ENCODE measurements at regions not wholly inside any gene's neighbourhood (a gene's known extent, or its start where the extent isn't known, plus 50 kb on each side); places are given as distances from the start of the nearest gene placed in this dataset.
A peak's percentile ranks its signal among the peaks of the same experiment; 100 is the strongest.

DNA sequence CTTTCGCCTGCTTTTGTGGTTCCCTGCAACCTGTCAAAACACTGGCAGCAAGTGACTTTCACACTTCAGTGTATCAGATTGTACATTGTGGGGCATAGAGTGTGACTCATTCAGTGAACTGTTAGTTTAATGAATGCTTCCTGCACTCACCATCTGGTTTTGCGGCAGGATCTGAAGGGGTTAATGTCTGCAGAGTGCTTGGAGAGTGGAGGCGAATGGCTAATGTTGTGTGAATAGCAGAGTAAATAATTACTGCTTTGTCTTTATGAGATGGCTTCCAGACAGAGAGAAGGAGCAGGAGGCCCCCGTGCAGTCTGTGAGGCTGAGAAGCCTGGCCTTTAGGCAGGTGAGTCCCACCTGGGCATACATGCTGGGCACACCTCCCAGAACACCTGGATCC lies 454.3 kb upstream of the KIRREL3 start:
- DNase-seq (ENCODE audit: low read depth) (no peak), FAIRE-seq (no peak)
- no peaks in the 10 kb centered on the region for H3K27me3 ChIP-seq (ENCODE audit: control insufficient read depth, insufficient read depth, low read length)
- H3K4me3 ChIP-seq (ENCODE audit: low read depth, low read length): no peak overlapping the region
- TF ChIP-seq, protein P1, sequence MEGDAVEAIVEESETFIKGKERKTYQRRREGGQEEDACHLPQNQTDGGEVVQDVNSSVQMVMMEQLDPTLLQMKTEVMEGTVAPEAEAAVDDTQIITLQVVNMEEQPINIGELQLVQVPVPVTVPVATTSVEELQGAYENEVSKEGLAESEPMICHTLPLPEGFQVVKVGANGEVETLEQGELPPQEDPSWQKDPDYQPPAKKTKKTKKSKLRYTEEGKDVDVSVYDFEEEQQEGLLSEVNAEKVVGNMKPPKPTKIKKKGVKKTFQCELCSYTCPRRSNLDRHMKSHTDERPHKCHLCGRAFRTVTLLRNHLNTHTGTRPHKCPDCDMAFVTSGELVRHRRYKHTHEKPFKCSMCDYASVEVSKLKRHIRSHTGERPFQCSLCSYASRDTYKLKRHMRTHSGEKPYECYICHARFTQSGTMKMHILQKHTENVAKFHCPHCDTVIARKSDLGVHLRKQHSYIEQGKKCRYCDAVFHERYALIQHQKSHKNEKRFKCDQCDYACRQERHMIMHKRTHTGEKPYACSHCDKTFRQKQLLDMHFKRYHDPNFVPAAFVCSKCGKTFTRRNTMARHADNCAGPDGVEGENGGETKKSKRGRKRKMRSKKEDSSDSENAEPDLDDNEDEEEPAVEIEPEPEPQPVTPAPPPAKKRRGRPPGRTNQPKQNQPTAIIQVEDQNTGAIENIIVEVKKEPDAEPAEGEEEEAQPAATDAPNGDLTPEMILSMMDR (IDR thresholded peaks at IDR 0.05; ENCODE audit: insufficient read depth, low read length, severe bottlenecking): no peak
- H3K36me3 ChIP-seq (ENCODE audit: control insufficient read depth, insufficient read depth, low read length): no peaks in the 10 kb centered on the region

DNA sequence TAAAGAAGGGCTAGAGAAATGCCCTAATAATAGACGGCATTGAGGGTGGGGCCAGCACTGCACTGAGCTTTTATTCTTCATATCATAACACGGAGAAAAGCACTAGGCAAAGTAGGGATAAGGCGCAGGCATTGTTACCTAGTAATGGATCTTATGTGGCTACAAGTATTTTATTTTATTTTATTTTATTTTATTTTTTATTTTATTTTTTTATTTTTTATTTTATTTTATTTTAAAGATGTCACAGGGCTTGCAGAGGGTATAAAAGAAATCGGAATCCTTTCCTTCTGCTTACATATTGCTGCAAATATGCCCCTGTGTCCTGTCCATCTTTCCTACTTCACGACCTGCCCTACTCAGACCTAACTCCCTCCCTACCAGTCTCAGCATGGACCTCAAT lies 452.0 kb upstream of the KIRREL3 start:
- no peaks in the 10 kb centered on the region for H3K36me3 ChIP-seq (ENCODE audit: control insufficient read depth, insufficient read depth, low read length)
- TF ChIP-seq, protein P1 (IDR thresholded peaks at IDR 0.05; ENCODE audit: insufficient read depth, low read length, severe bottlenecking): no peak
- FAIRE-seq: no peak

DNA sequence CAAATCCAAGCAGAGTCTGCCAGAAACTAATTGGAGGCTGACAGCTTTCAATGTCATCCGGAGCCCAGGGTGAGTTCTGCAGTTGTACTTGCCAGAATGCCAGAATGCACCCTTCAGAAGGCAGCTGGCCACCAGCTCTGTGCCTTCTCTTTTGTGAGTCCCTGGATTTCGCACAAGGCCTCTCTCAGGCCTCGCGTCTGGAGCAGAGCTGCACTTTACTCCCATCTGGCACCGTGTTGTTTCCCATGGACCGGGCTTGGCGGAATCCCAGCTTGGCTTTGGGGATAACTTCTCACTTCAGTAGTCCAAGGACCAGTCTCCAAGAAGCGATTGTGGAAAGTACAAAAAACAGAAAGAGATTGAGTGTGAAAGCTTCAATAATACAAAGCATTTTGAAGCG lies 451.3 kb upstream of the KIRREL3 start:
- Histone ChIP-seq H3K4me3 (ENCODE audit: low read depth, low read length) (no peak overlapping the region), H3K36me3 (ENCODE audit: control insufficient read depth, insufficient read depth, low read length) (no peaks in the 10 kb centered on the region), H3K27me3 (ENCODE audit: control insufficient read depth, insufficient read depth, low read length) (no peaks in the 10 kb centered on the region)
- FAIRE-seq (peak; percentile 13), DNase-seq (ENCODE audit: low read depth) (no peak)
- TF ChIP-seq, protein P1 (IDR thresholded peaks at IDR 0.05; ENCODE audit: insufficient read depth, low read length, severe bottlenecking): no peak

More for the DNA sequence above, 452.0 kb upstream of the KIRREL3 start:
- H3K4me3 ChIP-seq (ENCODE audit: low read depth, low read length): no peak overlapping the region
- DNase-seq (ENCODE audit: low read depth): no peak
- H3K27me3 ChIP-seq (ENCODE audit: control insufficient read depth, insufficient read depth, low read length): no peaks in the 10 kb centered on the region

DNA sequence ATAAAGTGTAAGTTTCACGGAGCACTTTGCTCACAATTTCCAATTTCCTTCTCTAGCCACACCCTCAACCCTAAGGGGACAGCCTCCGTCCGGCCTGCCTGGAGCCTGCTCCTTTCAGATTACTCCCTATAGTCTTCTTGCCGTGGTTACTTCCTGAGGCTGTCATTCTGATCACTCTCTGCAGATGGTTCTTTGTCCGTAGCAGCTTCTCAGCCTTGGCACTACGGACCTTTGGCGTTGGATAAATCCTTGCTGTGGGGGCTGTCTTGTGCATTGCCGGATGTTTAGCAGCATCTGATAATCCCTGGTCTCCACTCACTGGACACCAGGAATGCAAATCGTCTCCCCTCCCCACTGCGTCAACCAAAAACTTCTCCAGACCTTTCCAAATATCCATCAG lies 447.5 kb upstream of the KIRREL3 start:
- H3K27me3 ChIP-seq (ENCODE audit: control insufficient read depth, insufficient read depth, low read length): no peaks in the 10 kb centered on the region
- H3K4me3 ChIP-seq (ENCODE audit: low read depth, low read length): no peak overlapping the region
- H3K36me3 ChIP-seq (ENCODE audit: control insufficient read depth, insufficient read depth, low read length): no peaks in the 10 kb centered on the region
- TF ChIP-seq, protein P1 (IDR thresholded peaks at IDR 0.05; ENCODE audit: insufficient read depth, low read length, severe bottlenecking): no peak
- DNase-seq (ENCODE audit: low read depth): no peak
- FAIRE-seq: no peak

DNA sequence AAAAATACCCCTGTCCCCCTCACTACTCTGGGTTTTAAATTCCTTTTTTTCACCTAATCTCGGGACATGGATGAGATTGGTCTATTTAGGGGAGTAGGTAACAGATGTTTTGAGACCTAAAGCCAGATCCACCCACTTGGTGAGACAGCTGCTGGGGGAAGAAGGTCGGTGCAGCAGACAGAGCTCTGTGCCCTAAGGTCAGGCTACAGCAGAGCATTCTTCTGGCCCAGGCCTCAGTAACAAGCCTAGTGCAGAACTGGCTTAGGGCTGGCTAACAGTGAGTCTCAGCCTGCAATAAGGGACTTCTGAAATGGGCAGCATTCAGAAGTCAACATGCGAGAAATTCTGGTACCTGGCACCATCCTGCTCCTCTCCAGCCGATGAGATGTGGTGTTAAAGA lies 444.9 kb upstream of the KIRREL3 start:
- FAIRE-seq (no peak), DNase-seq (ENCODE audit: low read depth) (no peak)
- Histone ChIP-seq H3K36me3 (ENCODE audit: control insufficient read depth, insufficient read depth, low read length) (no peaks in the 10 kb centered on the region), H3K4me3 (ENCODE audit: low read depth, low read length) (no peak overlapping the region), H3K27me3 (ENCODE audit: control insufficient read depth, insufficient read depth, low read length) (no peaks in the 10 kb centered on the region)
- TF ChIP-seq, protein P1 (IDR thresholded peaks at IDR 0.05; ENCODE audit: insufficient read depth, low read length, severe bottlenecking): no peak

DNA sequence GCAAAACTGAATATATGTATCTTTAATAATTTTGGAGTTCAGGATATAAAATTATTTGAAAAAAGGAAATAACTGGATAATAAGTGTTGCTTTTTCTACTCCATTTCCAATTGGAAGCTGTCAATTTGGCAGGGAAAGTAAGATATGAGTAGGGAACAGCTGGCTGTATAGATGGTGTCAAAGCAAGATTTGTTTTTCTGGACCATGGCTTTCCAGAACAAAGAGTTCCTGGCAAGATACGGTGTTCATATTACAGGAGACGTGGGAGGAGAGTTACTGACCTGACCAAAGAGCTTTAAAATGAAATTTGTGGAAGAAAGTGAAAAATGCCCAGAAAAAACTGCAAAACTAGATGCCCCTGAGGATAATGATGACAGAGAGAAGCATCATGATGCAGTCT lies 442.7 kb upstream of the KIRREL3 start:
- H3K36me3 ChIP-seq (ENCODE audit: control insufficient read depth, insufficient read depth, low read length): no peaks in the 10 kb centered on the region
- DNase-seq (ENCODE audit: low read depth) (no peak), FAIRE-seq (no peak)
- no peak overlapping the region for H3K4me3 ChIP-seq (ENCODE audit: low read depth, low read length)
- no peaks in the 10 kb centered on the region for H3K27me3 ChIP-seq (ENCODE audit: control insufficient read depth, insufficient read depth, low read length)
- TF ChIP-seq, protein P1 (IDR thresholded peaks at IDR 0.05; ENCODE audit: insufficient read depth, low read length, severe bottlenecking): no peak

Measured in bronchial epithelial cell (primary cell).